H54 (cell line): ENCODE measurements at regions not wholly inside any gene's neighbourhood (a gene's known extent, or its start where the extent isn't known, plus 50 kb on each side); places are given as distances from the start of the nearest gene placed in this dataset.
A peak's percentile ranks its signal among the peaks of the same experiment; 100 is the strongest.
"Not testable (repeated sequence)": the region's sequence is repeated elsewhere in the genome, so short reads cannot be mapped to it uniquely, and the experiment has no call there.

ENCODE experiments used
- DNase-seq: peaks from one replicate; pipeline ENCODE4 v3.0.0; 2011; ENCODE audit warnings: low spot score, mixed read lengths; ENCODE audit not compliant: insufficient read length
- FAIRE-seq: peaks from 3 replicates; lab custom pipeline; 2011; peaks lifted over from hg19 to GRCh38; lab: Jason Lieb, UNC

DNA sequence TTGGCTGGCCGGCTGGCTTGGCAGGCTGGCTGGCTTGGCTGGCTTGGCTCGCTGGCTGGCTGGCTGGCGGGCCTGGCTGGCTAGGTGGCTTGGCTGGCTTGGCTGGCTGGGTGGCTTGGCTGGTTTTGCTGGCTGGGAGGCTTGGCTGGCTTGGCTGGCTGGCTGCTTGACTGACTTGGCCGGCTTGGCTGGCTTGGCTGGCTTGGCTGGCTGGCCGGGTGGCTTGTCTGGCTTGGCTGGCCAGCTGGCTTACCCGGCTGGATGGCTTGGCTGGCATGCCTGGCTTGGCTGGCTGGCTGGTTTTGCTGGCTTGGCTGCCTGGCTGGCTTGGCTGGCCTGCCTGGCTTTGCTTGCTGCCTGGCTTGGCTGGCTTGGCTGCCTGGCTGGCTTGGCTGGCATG is 2825.2 kb downstream of the RPIA start:
- not testable (repeated sequence) for DNase-seq, FAIRE-seq

DNA sequence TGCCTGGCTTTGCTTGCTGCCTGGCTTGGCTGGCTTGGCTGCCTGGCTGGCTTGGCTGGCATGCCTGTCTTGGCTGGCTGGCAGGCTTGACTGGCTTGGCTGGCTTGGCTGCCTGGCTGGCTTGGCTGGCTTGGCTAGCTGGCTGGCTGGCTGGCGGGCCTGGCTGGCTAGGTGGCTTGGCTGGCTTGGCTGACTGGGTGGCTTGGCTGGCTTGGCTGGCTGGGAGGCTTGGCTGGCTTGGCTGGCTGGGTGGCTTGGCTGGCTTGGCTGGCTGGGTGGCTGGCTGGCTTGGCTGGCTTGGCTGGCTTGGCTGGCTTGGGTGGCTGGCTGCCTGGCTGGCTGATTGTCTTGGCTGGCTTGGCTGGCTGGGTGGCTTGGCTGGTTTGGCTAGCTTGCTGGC is 2826.4 kb downstream of the RPIA start:
- DNase-seq, FAIRE-seq: not testable (repeated sequence)

DNA sequence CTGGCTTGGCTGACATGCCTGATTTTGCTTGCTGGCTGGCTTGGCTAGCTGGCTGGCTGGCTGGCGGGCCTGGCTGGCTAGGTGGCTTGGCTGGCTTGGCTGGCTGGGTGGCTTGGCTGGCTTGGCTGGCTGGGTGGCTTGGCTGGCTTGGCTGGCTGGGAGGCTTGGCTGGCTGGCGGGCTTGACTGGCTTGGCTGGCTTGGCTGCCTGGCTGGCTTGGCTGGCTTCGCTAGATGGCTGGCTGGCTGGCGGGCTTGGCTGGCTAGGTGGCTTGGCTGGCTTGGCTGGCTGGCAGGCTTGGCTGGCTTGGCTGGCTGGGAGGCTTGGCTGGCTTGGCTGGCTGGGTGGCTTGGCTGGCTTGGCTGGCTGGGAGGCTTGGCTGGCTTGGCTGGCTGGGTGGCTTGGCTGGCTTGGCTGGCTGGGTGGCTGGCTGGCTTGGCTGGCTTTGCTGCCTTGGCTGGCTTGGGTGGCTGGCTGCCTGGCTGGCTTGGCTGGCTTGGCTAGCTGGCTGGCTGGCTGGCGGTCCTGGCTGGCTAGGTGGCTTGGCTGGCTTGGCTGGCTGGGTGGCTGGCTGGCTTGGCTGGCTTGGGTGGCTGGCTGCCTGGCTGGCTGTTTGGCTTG is 2827.0 kb downstream of the RPIA start:
- FAIRE-seq, DNase-seq: not testable (repeated sequence)

GRCh38 chr2:91519359-91519758 is 2827.9 kb downstream of the RPIA start:
- not testable (repeated sequence) for FAIRE-seq, DNase-seq

- DNase-seq, FAIRE-seq: not testable (repeated sequence)
These were observed 2828.4 kb downstream of the RPIA start for GRCh38 chr2:91519914-91520313.

DNA sequence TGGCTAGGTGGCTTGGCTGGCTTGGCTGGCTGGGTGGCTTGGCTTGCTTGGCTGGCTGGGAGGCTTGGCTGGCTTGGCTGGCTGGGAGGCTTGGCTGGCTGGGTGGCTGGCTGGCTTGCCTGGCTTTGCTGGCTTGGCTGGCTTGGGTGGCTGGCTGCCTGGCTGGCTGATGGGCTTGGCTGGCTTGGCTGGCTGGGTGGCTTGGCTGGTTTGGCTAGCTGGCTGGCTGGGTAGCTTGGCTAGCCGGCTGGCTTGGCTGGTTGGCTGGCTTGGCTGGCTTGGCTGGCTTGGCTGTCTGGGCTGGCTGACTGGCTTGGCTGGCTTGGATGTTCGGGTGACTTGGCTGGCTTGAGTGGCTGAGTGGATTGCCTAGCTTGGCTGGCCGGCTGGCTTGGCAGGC is 2829.1 kb downstream of the RPIA start:
- FAIRE-seq = not testable (repeated sequence)

GRCh38 chr2:91520972-91521535 is 2829.6 kb downstream of the RPIA start:
- not testable (repeated sequence) for DNase-seq, FAIRE-seq

More for the DNA sequence above, 2829.1 kb downstream of the RPIA start:
- not testable (repeated sequence) for DNase-seq

- not testable (repeated sequence) for DNase-seq, FAIRE-seq
These were observed 2830.5 kb downstream of the RPIA start for GRCh38 chr2:91521944-91522343.

GRCh38 chr2:91522877-91523276 is 2831.4 kb downstream of the RPIA start:
- FAIRE-seq, DNase-seq: not testable (repeated sequence)

- DNase-seq = not testable (repeated sequence)
These were observed 2832.3 kb downstream of the RPIA start for GRCh38 chr2:91523751-91524150.

DNA sequence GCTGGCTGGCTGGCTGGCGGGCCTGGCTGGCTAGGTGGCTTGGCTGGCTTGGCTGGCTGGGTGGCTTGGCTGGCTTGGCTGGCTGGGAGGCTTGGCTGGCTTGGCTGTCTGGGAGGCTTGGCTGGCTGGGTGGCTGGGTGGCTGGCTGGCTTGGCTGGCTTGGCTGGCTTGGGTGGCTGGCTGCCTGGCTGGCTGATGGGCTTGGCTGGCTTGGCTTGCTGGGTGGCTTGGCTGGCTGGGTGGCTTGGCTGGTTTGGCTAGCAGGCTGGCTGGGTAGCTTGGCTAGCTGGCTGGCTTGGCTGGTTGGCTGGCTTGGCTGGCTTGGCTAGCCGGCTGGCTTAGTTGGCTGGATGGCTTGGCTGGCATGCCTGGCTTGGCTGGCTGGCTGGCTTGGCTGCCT is 2834.1 kb downstream of the RPIA start:
- not testable (repeated sequence) for DNase-seq, FAIRE-seq

More at GRCh38 chr2:91523751-91524150, 2832.3 kb downstream of the RPIA start:
- FAIRE-seq = not testable (repeated sequence)

DNA sequence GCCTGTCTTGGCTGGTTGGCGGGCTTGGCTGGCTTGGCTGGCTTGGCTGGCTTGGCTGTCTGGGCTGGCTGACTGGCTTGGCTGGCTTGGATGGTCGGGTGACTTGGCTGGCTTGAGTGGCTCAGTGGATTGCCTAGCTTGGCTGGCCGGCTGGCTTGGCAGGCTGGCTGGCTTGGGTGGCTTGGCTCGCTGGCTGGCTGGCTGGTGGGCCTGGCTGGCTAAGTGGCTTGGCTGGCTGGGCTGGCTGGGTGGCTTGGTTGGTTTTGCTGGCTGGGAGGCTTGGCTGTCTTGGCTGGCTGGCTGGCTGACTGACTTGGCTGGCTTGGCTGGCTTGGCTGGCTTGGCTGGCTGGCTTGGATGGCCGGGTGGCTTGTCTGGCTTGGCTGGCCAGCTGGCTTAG is 2834.6 kb downstream of the RPIA start:
- not testable (repeated sequence) for FAIRE-seq

GRCh38 chr2:91527056-91527455 is 2835.6 kb downstream of the RPIA start:
- not testable (repeated sequence) for FAIRE-seq, DNase-seq

More for the DNA sequence above, 2834.6 kb downstream of the RPIA start:
- not testable (repeated sequence) for DNase-seq

- FAIRE-seq = not testable (repeated sequence)
These were observed 2836.1 kb downstream of the RPIA start for GRCh38 chr2:91527491-91528031.

GRCh38 chr2:91528361-91528760 is 2836.9 kb downstream of the RPIA start:
- FAIRE-seq, DNase-seq: not testable (repeated sequence)

More at GRCh38 chr2:91527491-91528031, 2836.1 kb downstream of the RPIA start:
- not testable (repeated sequence) for DNase-seq

DNA sequence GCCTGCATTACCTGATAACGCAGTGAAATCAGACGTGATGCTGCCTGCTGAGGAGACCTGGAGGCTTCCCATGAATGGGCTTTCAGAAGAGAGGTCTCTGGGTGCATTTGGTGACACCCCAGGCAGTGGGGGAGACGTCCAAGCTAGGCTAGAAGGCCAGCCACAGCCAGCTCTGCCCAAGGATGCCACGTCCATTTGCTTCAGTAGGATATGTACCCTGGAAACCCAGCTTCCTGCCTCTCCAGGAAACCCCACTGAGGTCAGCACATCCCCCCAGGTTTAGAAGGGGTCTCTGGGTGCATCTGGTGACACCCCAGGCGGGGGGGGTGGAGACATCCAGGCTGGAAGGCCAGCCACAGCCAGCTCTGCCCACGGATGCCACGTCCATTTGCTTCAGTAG is 2844.6 kb downstream of the RPIA start:
- not testable (repeated sequence) for FAIRE-seq

GRCh38 chr2:91536549-91537263 is 2845.2 kb downstream of the RPIA start:
- not testable (repeated sequence) for DNase-seq, FAIRE-seq

More for the DNA sequence above, 2844.6 kb downstream of the RPIA start:
- DNase-seq = not testable (repeated sequence)

GRCh38 chr2:91549316-91549715 is 2857.8 kb downstream of the RPIA start:
- not testable (repeated sequence) for FAIRE-seq

GRCh38 chr2:91558234-91558633 is 2866.8 kb downstream of the RPIA start:
- peak; percentile 36 for FAIRE-seq
- DNase-seq = not testable (repeated sequence)

More at GRCh38 chr2:91549316-91549715, 2857.8 kb downstream of the RPIA start:
- not testable (repeated sequence) for DNase-seq

- not testable (repeated sequence) for DNase-seq, FAIRE-seq
These were observed 2867.8 kb downstream of the RPIA start for GRCh38 chr2:91559269-91559668.
